D721Med (cell line): ENCODE measurements at regions not wholly inside any gene's neighbourhood (a gene's known extent, or its start where the extent isn't known, plus 50 kb on each side); places are given as distances from the start of the nearest gene placed in this dataset.

Experiments used
- DNase-seq: peaks from one replicate; pipeline ENCODE4 v3.0.0; 2011; ENCODE audit warnings: low spot score; ENCODE audit not compliant: insufficient read length
- FAIRE-seq: peaks from 2 replicates; lab custom pipeline; 2011; peaks lifted over from hg19 to GRCh38; lab: Jason Lieb, UNC
- TF ChIP-seq, protein P1 (sequence below): IDR thresholded peaks from 2 replicates; pipeline ENCODE4 v1.5.1; 2012; ENCODE audit warnings: mild to moderate bottlenecking, control low read depth; ENCODE audit not compliant: insufficient read depth; ENCODE audit errors: missing control alignments

DNA sequence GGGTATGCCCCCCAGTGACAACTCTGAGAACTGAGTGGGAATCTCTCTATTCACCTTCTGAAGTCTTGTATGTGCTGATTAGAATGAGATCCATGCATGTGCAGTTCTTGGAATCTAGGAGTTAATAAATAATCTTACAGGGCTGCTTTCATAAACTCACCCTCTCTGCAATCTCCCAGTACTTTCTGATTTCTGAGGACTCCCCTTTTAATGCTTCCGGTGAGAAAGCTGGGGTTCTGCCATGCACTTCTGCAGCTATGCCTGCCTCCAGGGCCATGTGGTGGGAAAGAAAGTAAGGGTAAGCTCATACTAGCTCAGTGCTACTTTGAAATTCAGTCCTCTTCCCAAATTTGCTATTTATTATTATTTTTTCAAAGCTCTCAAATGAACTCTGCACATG is 432.9 kb downstream of the MTX2 start:
- TF ChIP-seq, protein P1, sequence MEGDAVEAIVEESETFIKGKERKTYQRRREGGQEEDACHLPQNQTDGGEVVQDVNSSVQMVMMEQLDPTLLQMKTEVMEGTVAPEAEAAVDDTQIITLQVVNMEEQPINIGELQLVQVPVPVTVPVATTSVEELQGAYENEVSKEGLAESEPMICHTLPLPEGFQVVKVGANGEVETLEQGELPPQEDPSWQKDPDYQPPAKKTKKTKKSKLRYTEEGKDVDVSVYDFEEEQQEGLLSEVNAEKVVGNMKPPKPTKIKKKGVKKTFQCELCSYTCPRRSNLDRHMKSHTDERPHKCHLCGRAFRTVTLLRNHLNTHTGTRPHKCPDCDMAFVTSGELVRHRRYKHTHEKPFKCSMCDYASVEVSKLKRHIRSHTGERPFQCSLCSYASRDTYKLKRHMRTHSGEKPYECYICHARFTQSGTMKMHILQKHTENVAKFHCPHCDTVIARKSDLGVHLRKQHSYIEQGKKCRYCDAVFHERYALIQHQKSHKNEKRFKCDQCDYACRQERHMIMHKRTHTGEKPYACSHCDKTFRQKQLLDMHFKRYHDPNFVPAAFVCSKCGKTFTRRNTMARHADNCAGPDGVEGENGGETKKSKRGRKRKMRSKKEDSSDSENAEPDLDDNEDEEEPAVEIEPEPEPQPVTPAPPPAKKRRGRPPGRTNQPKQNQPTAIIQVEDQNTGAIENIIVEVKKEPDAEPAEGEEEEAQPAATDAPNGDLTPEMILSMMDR, result no peak
- no peak for FAIRE-seq
- no peak for DNase-seq

- TF ChIP-seq, protein P1, result no peak
- no peak for DNase-seq
- peak; percentile 76 for FAIRE-seq
Measured at GRCh38 chr2:176704282-176704858, 435.1 kb downstream of the MTX2 start.

GRCh38 chr2:176709149-176709951 is 440.1 kb downstream of the MTX2 start:
- TF ChIP-seq, protein P1, result no peak
- FAIRE-seq (no peak), DNase-seq (no peak)

GRCh38 chr2:176709991-176710390 is 440.7 kb downstream of the MTX2 start:
- TF ChIP-seq, protein P1, result no peak
- DNase-seq (no peak), FAIRE-seq (no peak)

DNA sequence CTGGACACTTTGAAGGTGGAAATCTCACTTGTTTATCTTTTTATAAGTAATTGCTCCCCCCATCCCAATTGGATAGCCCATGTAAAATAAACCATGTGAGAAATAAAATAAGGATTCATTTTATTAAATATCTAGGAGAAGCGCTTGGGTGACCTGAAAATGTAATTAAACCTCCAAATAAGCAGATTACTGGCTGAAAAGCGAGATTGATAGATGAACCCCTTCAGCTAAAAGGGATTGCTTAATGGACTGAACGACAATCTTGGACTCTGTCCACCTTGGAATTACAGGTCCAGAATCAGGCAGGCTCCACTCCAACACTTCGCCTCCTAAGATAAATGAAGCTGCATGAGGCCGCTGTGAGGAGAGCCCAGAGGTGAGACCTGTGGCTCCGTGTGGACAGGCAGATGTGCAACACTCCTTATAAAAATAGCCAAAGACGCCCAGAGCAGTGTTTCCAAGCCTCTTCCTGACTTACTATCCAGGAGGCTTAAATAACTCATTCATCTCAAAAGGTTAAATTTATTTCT is 441.5 kb downstream of the MTX2 start:
- DNase-seq (no peak), FAIRE-seq (no peak)
- TF ChIP-seq, protein P1, result no peak

GRCh38 chr2:176725873-176726645 is 456.8 kb downstream of the MTX2 start:
- FAIRE-seq, result no peak

More at GRCh38 chr2:176725873-176726645, 456.8 kb downstream of the MTX2 start:
- TF ChIP-seq, protein P1, result no peak
- no peak for DNase-seq
